Skeletal muscle cell (primary cell): ENCODE measurements at regions not wholly inside any gene's neighbourhood (a gene's known extent, or its start where the extent isn't known, plus 50 kb on each side); places are given as distances from the start of the nearest gene placed in this dataset.

Experiments
- DNase-seq: peaks from one replicate; pipeline ENCODE4 v3.0.0-alpha.2; 2010; ENCODE audit warnings: low read depth
- H3K4me3 ChIP-seq: 2 replicates; pipeline ENCODE4 v1.5.1; 2011; ENCODE audit warnings: low read depth, mild to moderate bottlenecking, control low read depth, low read length, moderate library complexity

- DNase-seq, result no peak
- H3K4me3 ChIP-seq, result no peak overlapping the region
Measured at GRCh38 chr3:148087601-148088371, 609.9 kb upstream of the AGTR1 start.

GRCh38 chr3:148089171-148089570 is 608.5 kb upstream of the AGTR1 start:
- H3K4me3 ChIP-seq, result no peak overlapping the region
- DNase-seq, result no peak

- DNase-seq, result no peak
- no peak overlapping the region for H3K4me3 ChIP-seq
Measured at GRCh38 chr3:148090156-148090555, 607.5 kb upstream of the AGTR1 start.

GRCh38 chr3:148092624-148093347 is 604.9 kb upstream of the AGTR1 start:
- H3K4me3 ChIP-seq, result no peak overlapping the region
- DNase-seq, result no peak

GRCh38 chr3:148093753-148094152 is 604.0 kb upstream of the AGTR1 start:
- DNase-seq, result no peak

GRCh38 chr3:148095962-148096361 is 601.7 kb upstream of the AGTR1 start:
- H3K4me3 ChIP-seq, result no peak overlapping the region
- no peak for DNase-seq

More at GRCh38 chr3:148093753-148094152, 604.0 kb upstream of the AGTR1 start:
- no peak overlapping the region for H3K4me3 ChIP-seq

- no peak overlapping the region for H3K4me3 ChIP-seq
Measured at GRCh38 chr3:148100476-148100875, 597.2 kb upstream of the AGTR1 start.

GRCh38 chr3:148101061-148101460 is 596.6 kb upstream of the AGTR1 start:
- DNase-seq, result peak; percentile 59

More at GRCh38 chr3:148100476-148100875, 597.2 kb upstream of the AGTR1 start:
- DNase-seq, result no peak

GRCh38 chr3:148102156-148102555 is 595.5 kb upstream of the AGTR1 start:
- DNase-seq, result no peak
- no peak overlapping the region for H3K4me3 ChIP-seq

More at GRCh38 chr3:148101061-148101460, 596.6 kb upstream of the AGTR1 start:
- no peak overlapping the region for H3K4me3 ChIP-seq

- no peak overlapping the region for H3K4me3 ChIP-seq
- no peak for DNase-seq
Measured at GRCh38 chr3:148106062-148106461, 591.6 kb upstream of the AGTR1 start.

GRCh38 chr3:148126956-148127355 is 570.7 kb upstream of the AGTR1 start:
- H3K4me3 ChIP-seq, result no peak overlapping the region
- DNase-seq, result no peak

- H3K4me3 ChIP-seq, result no peak overlapping the region
- no peak for DNase-seq
Measured at GRCh38 chr3:148128136-148128535, 569.6 kb upstream of the AGTR1 start.

- H3K4me3 ChIP-seq, result no peak overlapping the region
- DNase-seq, result no peak
Measured at GRCh38 chr3:148131990-148132638, 565.6 kb upstream of the AGTR1 start.

GRCh38 chr3:148136816-148137215 is 560.9 kb upstream of the AGTR1 start:
- DNase-seq, result no peak
- no peak overlapping the region for H3K4me3 ChIP-seq

GRCh38 chr3:148146241-148146640 is 551.5 kb upstream of the AGTR1 start:
- DNase-seq, result no peak
- no peak overlapping the region for H3K4me3 ChIP-seq

GRCh38 chr3:148146947-148147826 is 550.5 kb upstream of the AGTR1 start:
- no peak overlapping the region for H3K4me3 ChIP-seq
- DNase-seq, result peak; percentile 76

GRCh38 chr3:148147903-148148302 is 549.8 kb upstream of the AGTR1 start:
- DNase-seq, result no peak
- H3K4me3 ChIP-seq, result no peak overlapping the region

GRCh38 chr3:148149556-148149955 is 548.1 kb upstream of the AGTR1 start:
- no peak for DNase-seq
- no peak overlapping the region for H3K4me3 ChIP-seq

- no peak for DNase-seq
- H3K4me3 ChIP-seq, result no peak overlapping the region
Measured at GRCh38 chr3:148150141-148150540, 547.6 kb upstream of the AGTR1 start.
